Fibroblast of lung (primary cell): ENCODE measurements at regions not wholly inside any gene's neighbourhood (a gene's known extent, or its start where the extent isn't known, plus 50 kb on each side); places are given as distances from the start of the nearest gene placed in this dataset.

Source experiments
- DNase-seq, 2 donors: peaks; one replicate each; pipeline versions ENCODE4 v3.0.0 to v3.0.0-alpha.2; 2010; ENCODE audit warnings: low read depth in 2 of 2
- H2AFZ ChIP-seq: 2 replicates; pipeline ENCODE4 v1.5.1; 2012; ENCODE audit warnings: low read length, control low read depth, inconsistent platforms
- H3K27ac ChIP-seq: 2 replicates; pipeline ENCODE4 v1.5.1; 2011; ENCODE audit warnings: low read length, control low read depth; ENCODE audit not compliant: insufficient read depth
- H3K27me3 ChIP-seq: 2 replicates; pipeline ENCODE4 v1.5.1; 2011; ENCODE audit warnings: mild to moderate bottlenecking, low read length; ENCODE audit not compliant: control insufficient read depth, insufficient read depth
- H3K36me3 ChIP-seq: 2 replicates; pipeline ENCODE4 v1.5.1; 2011; ENCODE audit warnings: low read length; ENCODE audit not compliant: control insufficient read depth, insufficient read depth
- H3K4me1 ChIP-seq: 2 replicates; pipeline ENCODE4 v1.5.1; 2011; ENCODE audit warnings: low read length; ENCODE audit not compliant: control insufficient read depth, insufficient read depth; ENCODE audit errors: extremely low read depth
- H3K4me2 ChIP-seq: 2 replicates; pipeline ENCODE4 v1.5.1; 2011; ENCODE audit warnings: low read length, control low read depth; ENCODE audit not compliant: insufficient read depth; ENCODE audit errors: extremely low read depth
- H3K4me3 ChIP-seq, 4 experiments: fragments of 200-600 bp in 1 of 4; sonication (generic) in 1 of 4; replicated peaks in 1 of 4; 2 replicates each; pipeline ENCODE4 v1.5.1; 2011 to 2016; ENCODE audit warnings: low read length in 4 of 4, low read depth in 3 of 4, mild to moderate bottlenecking in 3 of 4, control low read depth in 2 of 4, inconsistent platforms in 1 of 4, mixed read lengths in 1 of 4; ENCODE audit not compliant: insufficient read depth in 1 of 4; ENCODE audit errors: control extremely low read depth in 1 of 4
- H3K79me2 ChIP-seq: 2 replicates; pipeline ENCODE4 v1.5.1; 2012; ENCODE audit warnings: mild to moderate bottlenecking, low read length, inconsistent platforms; ENCODE audit not compliant: control insufficient read depth, insufficient read depth
- H3K9ac ChIP-seq: 2 replicates; pipeline ENCODE4 v1.5.1; 2011; ENCODE audit warnings: mild to moderate bottlenecking, low read length, control low read depth; ENCODE audit not compliant: insufficient read depth
- H3K9me3 ChIP-seq: 2 replicates; pipeline ENCODE4 v1.5.1; 2012; ENCODE audit warnings: low read depth, low read length; ENCODE audit not compliant: control insufficient read depth, insufficient read depth
- H4K20me1 ChIP-seq: 2 replicates; pipeline ENCODE4 v1.5.1; 2011; ENCODE audit warnings: low read length; ENCODE audit not compliant: control insufficient read depth, insufficient read depth; ENCODE audit errors: extremely low read depth
- EZH2 ChIP-seq: IDR thresholded peaks from 2 replicates; pipeline ENCODE4 v1.5.1; 2012; ENCODE audit warnings: low read length, control low read depth, mild to moderate bottlenecking; ENCODE audit errors: missing control alignments
- TF ChIP-seq, protein P1 (sequence below), 2 donors: IDR thresholded peaks in 1 of 2; conservative IDR thresholded peaks in 1 of 2; 1 replicate in 1 of 2; 2 replicates in 1 of 2; pipeline ENCODE4 v1.5.1; 2011 to 2012; ENCODE audit warnings: low read length in 2 of 2, control low read depth in 1 of 2, inconsistent platforms in 1 of 2, low read depth in 1 of 2, mild to moderate bottlenecking in 1 of 2

GRCh38 chr7:49264530-49264929, 340.2 kb downstream of the CDC14C start:
- H3K27ac ChIP-seq, result no peak overlapping the region
- no peaks in the 10 kb centered on the region for H3K79me2 ChIP-seq
- TF ChIP-seq EZH2, result no peak
- TF ChIP-seq, protein P1, sequence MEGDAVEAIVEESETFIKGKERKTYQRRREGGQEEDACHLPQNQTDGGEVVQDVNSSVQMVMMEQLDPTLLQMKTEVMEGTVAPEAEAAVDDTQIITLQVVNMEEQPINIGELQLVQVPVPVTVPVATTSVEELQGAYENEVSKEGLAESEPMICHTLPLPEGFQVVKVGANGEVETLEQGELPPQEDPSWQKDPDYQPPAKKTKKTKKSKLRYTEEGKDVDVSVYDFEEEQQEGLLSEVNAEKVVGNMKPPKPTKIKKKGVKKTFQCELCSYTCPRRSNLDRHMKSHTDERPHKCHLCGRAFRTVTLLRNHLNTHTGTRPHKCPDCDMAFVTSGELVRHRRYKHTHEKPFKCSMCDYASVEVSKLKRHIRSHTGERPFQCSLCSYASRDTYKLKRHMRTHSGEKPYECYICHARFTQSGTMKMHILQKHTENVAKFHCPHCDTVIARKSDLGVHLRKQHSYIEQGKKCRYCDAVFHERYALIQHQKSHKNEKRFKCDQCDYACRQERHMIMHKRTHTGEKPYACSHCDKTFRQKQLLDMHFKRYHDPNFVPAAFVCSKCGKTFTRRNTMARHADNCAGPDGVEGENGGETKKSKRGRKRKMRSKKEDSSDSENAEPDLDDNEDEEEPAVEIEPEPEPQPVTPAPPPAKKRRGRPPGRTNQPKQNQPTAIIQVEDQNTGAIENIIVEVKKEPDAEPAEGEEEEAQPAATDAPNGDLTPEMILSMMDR (conservative IDR thresholded peaks at IDR 0.05 in 1 of 2, IDR thresholded peaks at IDR 0.05 in 1 of 2; ENCODE audit: low read depth in 1 of 2, low read length in 2 of 2), result no peak
- no peaks in the 10 kb centered on the region for H3K4me1 ChIP-seq
- no peak for DNase-seq
- H3K27me3 ChIP-seq, result no peaks in the 10 kb centered on the region
- H3K9me3 ChIP-seq, result no peaks in the 10 kb centered on the region
- H2AFZ ChIP-seq, result no peak overlapping the region
- H3K36me3 ChIP-seq, result no peaks in the 10 kb centered on the region
- no peaks in the 10 kb centered on the region for H4K20me1 ChIP-seq
- no peak overlapping the region for H3K9ac ChIP-seq
- H3K4me2 ChIP-seq, result no peak overlapping the region
- no peak overlapping the region for H3K4me3 ChIP-seq

DNA sequence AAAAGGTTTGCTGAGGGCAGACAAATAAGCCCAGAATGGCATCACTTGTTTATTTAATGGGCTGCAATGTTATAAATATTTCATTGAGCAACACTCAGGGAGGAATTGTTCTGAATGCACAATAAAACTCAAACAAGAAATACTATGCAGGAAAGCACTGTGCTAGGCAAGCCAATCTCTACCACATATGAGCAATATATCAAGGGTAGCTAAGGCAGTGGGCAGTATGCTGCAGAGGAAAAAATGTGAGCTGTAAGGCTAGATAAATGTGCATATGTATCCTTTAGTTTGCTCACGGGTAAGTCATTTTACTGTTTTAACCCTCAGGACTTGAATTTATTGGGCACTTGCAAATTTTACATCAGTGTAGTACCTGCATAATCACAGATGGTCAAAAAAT, 349.6 kb downstream of the CDC14C start:
- Histone ChIP-seq H2AFZ (no peak overlapping the region), H4K20me1 (no peaks in the 10 kb centered on the region), H3K27me3 (no peaks in the 10 kb centered on the region), H3K9me3 (no peaks in the 10 kb centered on the region), H3K79me2 (no peaks in the 10 kb centered on the region), H3K36me3 (no peaks in the 10 kb centered on the region), H3K4me2 (no peak overlapping the region), H3K27ac (no peak overlapping the region), H3K4me3 (no peak overlapping the region), H3K9ac (no peak overlapping the region), H3K4me1 (no peaks in the 10 kb centered on the region)
- DNase-seq, result no peak
- TF ChIP-seq, protein P1 (conservative IDR thresholded peaks at IDR 0.05 in 1 of 2, IDR thresholded peaks at IDR 0.05 in 1 of 2; ENCODE audit: low read depth in 1 of 2, low read length in 2 of 2), result no peak
- no peak for TF ChIP-seq EZH2

DNA sequence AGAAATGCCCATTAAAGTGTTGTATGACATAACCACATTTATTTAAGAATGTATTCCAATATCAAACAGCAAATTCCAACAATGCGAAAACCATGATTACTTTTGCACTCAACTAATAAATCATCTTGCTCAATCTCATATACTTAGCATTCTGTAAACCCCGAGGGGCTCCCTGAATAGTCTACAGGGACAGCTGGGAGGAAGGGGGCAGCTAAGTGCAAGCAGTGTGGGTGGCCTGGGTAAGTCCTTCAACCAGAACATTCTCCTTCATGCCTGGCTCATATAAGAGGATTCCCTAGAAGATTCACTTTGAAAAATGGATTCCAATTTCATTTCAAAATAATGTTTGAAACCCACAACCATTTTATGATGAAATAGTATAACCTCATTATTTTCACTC, 355.5 kb downstream of the CDC14C start:
- H4K20me1 ChIP-seq, result no peaks in the 10 kb centered on the region
- H3K4me1 ChIP-seq, result no peaks in the 10 kb centered on the region
- H2AFZ ChIP-seq, result no peak overlapping the region
- TF ChIP-seq EZH2, result no peak
- TF ChIP-seq, protein P1 (conservative IDR thresholded peaks at IDR 0.05 in 1 of 2, IDR thresholded peaks at IDR 0.05 in 1 of 2; ENCODE audit: low read depth in 1 of 2, low read length in 2 of 2), result no peak
- no peak overlapping the region for H3K4me2 ChIP-seq
- no peak overlapping the region for H3K4me3 ChIP-seq
- H3K9ac ChIP-seq, result no peak overlapping the region
- no peak overlapping the region for H3K27ac ChIP-seq
- no peaks in the 10 kb centered on the region for H3K36me3 ChIP-seq
- no peaks in the 10 kb centered on the region for H3K79me2 ChIP-seq
- DNase-seq, result no peak
- H3K27me3 ChIP-seq, result no peaks in the 10 kb centered on the region
- no peaks in the 10 kb centered on the region for H3K9me3 ChIP-seq
